ENCODE measurements at regions not wholly inside any gene's neighbourhood (a gene's known extent, or its start where the extent isn't known, plus 50 kb on each side); places are given as distances from the start of the nearest gene placed in this dataset.
"Not testable (repeated sequence)": the region's sequence is repeated elsewhere in the genome, so short reads cannot be mapped to it uniquely, and the experiment has no call there.

DNA sequence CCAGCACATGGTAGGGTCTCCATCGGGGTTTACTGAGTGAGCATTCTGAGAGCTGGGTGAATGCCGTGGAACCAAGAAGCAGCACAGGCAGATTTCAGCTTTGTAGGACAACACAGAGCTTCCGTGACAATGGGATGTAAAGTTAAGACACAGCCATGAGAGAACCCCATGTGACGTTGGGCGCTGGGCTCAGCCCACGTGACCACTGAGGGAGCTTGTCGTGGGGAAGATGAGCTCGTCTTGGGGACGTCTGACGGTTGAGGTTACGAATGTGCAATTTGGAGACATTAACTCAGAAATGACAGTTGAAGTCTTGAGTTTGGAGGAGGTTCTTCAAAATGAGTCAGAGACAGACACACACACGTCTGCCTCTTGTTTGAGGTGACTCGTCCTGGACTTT, 51.5 kb upstream of the MUC20 start:
- H3K9me3 ChIP-seq (ENCODE audit: control insufficient read depth, low read length); H3K4me3 ChIP-seq (ENCODE audit: extremely low read depth, insufficient read depth, low read length, poor library complexity, severe bottlenecking); H3K27ac ChIP-seq (ENCODE audit: low read depth, low read length, severe bottlenecking); H3K4me1 ChIP-seq (ENCODE audit: control insufficient read depth, insufficient read depth, low read length, poor library complexity, severe bottlenecking): not testable (repeated sequence)
- WGBS, 2 experiments (ENCODE audit: insufficient coverage in 2 of 2): 93% methylated on average over 5 of the region's 13 CpGs
- peaks cover 40% of the 10 kb centered on the region for H3K36me3 ChIP-seq (ENCODE audit: control insufficient read depth, insufficient read depth, low read length)

GRCh38 chr3:195668131-195668766, 52.5 kb upstream of the MUC20 start:
- not testable (repeated sequence) for H3K4me1 ChIP-seq (ENCODE audit: control insufficient read depth, insufficient read depth, low read length, poor library complexity, severe bottlenecking); H3K9me3 ChIP-seq (ENCODE audit: control insufficient read depth, low read length); H3K27ac ChIP-seq (ENCODE audit: low read depth, low read length, severe bottlenecking); H3K4me3 ChIP-seq (ENCODE audit: extremely low read depth, insufficient read depth, low read length, poor library complexity, severe bottlenecking)
- peaks cover 37% of the 10 kb centered on the region for H3K36me3 ChIP-seq (ENCODE audit: control insufficient read depth, insufficient read depth, low read length)
- WGBS, 2 experiments (ENCODE audit: insufficient coverage in 2 of 2): 89 to 92% methylated on average over 6 to 9 of the region's 24 CpGs

DNA sequence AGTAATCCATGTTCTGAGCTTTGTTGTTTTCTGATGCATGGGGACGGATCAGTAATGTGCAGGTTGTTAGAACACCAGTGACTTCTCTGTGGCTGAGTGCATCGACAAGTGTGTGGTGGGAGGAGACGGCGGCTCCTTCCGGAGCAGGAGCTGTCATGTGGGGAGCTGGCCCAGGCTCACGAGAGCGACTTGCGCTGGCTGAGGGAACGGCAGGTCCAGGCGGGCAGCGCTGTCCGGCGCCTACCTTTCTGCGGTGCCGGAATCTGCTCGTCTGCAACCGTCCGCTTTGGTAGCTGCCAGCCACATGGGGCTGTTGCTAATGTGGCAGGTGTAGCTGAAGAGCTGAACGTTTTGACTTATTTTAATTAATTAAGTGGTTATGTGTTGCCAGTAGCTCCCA, 55.5 kb upstream of the MUC20 start:
- WGBS, 2 experiments (ENCODE audit: insufficient coverage in 2 of 2): 100% methylated on average over 3 to 4 of the region's 19 CpGs
- not testable (repeated sequence) for H3K4me1 ChIP-seq (ENCODE audit: control insufficient read depth, insufficient read depth, low read length, poor library complexity, severe bottlenecking); H3K27ac ChIP-seq (ENCODE audit: low read depth, low read length, severe bottlenecking); H3K9me3 ChIP-seq (ENCODE audit: control insufficient read depth, low read length); H3K4me3 ChIP-seq (ENCODE audit: extremely low read depth, insufficient read depth, low read length, poor library complexity, severe bottlenecking)
- H3K36me3 ChIP-seq (ENCODE audit: control insufficient read depth, insufficient read depth, low read length): peaks cover 24% of the 10 kb centered on the region

GRCh38 chr3:195664131-195664530, 56.6 kb upstream of the MUC20 start:
- not testable (repeated sequence) for H3K27ac ChIP-seq (ENCODE audit: low read depth, low read length, severe bottlenecking); H3K4me1 ChIP-seq (ENCODE audit: control insufficient read depth, insufficient read depth, low read length, poor library complexity, severe bottlenecking); H3K9me3 ChIP-seq (ENCODE audit: control insufficient read depth, low read length); H3K4me3 ChIP-seq (ENCODE audit: extremely low read depth, insufficient read depth, low read length, poor library complexity, severe bottlenecking)
- 83 to 87% methylated on average over 5 to 8 of the region's 12 CpGs for WGBS, 2 experiments (ENCODE audit: insufficient coverage in 2 of 2)
- peaks cover 24% of the 10 kb centered on the region for H3K36me3 ChIP-seq (ENCODE audit: control insufficient read depth, insufficient read depth, low read length)

DNA sequence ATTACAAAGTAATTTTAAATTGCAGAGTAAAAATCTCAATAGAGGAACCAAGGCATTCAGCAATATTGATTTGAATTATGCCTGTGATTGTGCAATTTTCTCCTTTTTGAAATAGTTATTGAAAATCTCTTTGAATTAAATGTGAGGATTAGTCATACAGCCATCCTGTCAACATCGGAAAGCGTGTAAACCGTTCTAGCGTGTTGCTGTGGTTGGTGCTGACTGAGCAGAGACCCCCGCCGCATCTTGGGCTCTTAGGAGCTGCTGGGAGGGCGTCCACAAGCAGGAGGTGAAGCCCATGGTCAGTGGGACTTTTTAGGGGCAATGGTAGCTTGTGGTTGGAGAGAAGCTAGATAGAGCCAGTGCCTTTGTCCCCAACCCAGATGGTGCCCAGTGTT, 61.6 kb upstream of the MUC20 start:
- WGBS, 2 experiments (ENCODE audit: insufficient coverage in 2 of 2): no CpG with 5 or more reads among the region's 7 CpGs
- H3K4me1 ChIP-seq (ENCODE audit: control insufficient read depth, insufficient read depth, low read length, poor library complexity, severe bottlenecking); H3K36me3 ChIP-seq (ENCODE audit: control insufficient read depth, insufficient read depth, low read length); H3K4me3 ChIP-seq (ENCODE audit: extremely low read depth, insufficient read depth, low read length, poor library complexity, severe bottlenecking); H3K27ac ChIP-seq (ENCODE audit: low read depth, low read length, severe bottlenecking); H3K9me3 ChIP-seq (ENCODE audit: control insufficient read depth, low read length): not testable (repeated sequence)

DNA sequence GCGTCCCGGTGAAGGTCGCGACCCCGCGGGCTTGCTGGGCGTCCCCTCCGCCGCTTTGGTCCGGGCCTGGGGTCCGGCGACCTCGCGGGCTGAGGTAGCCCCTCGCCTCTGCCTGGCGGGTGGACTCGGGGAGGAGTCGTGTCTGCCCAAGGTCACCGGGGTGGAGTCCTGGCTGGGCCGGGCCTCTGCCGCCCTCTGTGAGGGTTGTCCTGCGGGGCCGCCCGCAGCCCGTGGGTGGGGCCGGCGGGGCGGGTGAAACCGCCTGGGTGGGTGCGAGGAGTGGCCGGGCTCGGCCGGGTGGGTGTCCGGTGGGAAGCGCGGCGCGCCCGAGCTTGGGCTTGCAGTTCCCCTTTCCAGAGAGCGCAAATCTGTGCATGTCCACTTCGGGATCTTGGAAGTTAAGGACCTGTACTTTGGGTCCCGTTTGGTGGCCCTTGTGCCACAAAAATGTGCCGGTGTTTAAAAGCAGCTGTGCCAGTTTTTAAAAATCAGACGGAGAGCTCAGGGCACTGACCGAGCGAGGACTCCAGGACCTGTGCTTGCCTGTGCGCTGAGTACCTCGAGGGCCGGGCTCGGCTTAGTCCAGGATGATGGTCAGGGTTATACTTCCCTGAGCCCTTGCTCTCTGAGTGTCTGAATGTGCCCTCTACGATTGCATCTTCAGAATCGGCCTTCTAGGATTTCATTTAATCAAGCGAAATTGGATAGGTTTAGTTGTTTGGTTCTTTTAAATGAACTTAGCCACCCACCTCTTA, 62.2 kb upstream of the MUC20 start:
- H3K9me3 ChIP-seq (ENCODE audit: control insufficient read depth, low read length); H3K4me1 ChIP-seq (ENCODE audit: control insufficient read depth, insufficient read depth, low read length, poor library complexity, severe bottlenecking); H3K27ac ChIP-seq (ENCODE audit: low read depth, low read length, severe bottlenecking); H3K36me3 ChIP-seq (ENCODE audit: control insufficient read depth, insufficient read depth, low read length): not testable (repeated sequence)
- peak overlapping the region; percentile 52 for H3K4me3 ChIP-seq (ENCODE audit: extremely low read depth, insufficient read depth, low read length, poor library complexity, severe bottlenecking)
- WGBS, 2 experiments (ENCODE audit: insufficient coverage in 2 of 2): no CpG with 5 or more reads among the region's 53 CpGs

DNA sequence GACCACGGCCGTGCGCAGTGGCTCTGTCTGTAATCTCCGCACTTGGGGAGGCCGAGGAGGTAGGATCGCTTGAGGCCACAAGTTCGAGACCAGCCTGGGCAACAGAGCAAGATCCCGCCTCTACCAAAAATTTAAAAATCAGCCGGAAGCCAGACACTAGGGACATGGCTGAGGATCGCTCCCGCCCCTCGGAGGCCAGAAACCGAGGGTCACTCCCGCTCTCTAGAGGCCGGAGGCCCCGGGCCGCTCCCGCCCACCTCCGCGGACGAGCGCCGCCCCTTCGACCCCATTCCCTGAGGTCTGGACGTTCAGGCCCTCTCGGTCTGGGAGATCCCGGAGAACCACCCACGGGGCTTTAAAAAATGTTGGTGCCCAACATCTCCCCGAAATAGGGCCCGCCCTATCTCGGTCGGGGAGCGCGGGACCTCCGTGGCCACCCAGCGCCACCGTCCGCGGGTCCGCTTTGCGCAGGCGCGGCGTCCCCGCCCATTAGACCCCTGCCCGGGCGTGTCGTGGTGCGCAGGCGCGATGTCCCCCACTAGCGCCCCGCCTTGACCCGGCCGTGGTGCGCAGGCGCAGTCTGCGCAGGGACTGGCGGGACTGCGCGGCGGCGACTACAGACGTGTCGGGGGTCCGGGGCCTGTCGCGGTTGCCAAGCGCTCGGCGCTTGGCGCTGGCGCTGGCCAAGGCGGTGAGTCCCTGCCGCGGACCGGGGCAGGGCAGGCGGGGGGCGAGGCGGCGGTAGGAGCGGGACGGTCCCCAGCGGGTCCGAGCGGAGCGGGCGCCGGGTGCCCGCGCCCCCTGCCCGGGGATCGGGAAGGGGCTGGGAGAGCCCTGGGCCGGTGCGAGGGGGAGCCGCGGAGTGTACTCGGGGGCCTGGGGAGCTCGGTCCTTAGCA, 63.1 kb upstream of the MUC20 start:
- H3K9me3 ChIP-seq (ENCODE audit: control insufficient read depth, low read length); H3K36me3 ChIP-seq (ENCODE audit: control insufficient read depth, insufficient read depth, low read length); H3K4me1 ChIP-seq (ENCODE audit: control insufficient read depth, insufficient read depth, low read length, poor library complexity, severe bottlenecking); H3K27ac ChIP-seq (ENCODE audit: low read depth, low read length, severe bottlenecking): not testable (repeated sequence)
- WGBS, 2 experiments (ENCODE audit: insufficient coverage in 2 of 2): 13 to 17% methylated on average over 26 to 45 of the region's 99 CpGs
- peak overlapping the region; percentile 52 for H3K4me3 ChIP-seq (ENCODE audit: extremely low read depth, insufficient read depth, low read length, poor library complexity, severe bottlenecking)

GRCh38 chr3:195656091-195656490, 64.7 kb upstream of the MUC20 start:
- H3K9me3 ChIP-seq (ENCODE audit: control insufficient read depth, low read length); H3K36me3 ChIP-seq (ENCODE audit: control insufficient read depth, insufficient read depth, low read length); H3K4me3 ChIP-seq (ENCODE audit: extremely low read depth, insufficient read depth, low read length, poor library complexity, severe bottlenecking); H3K4me1 ChIP-seq (ENCODE audit: control insufficient read depth, insufficient read depth, low read length, poor library complexity, severe bottlenecking); H3K27ac ChIP-seq (ENCODE audit: low read depth, low read length, severe bottlenecking): not testable (repeated sequence)
- WGBS, 2 experiments (ENCODE audit: insufficient coverage in 2 of 2): 91 to 97% methylated on average over 8 to 12 of the region's 16 CpGs

DNA sequence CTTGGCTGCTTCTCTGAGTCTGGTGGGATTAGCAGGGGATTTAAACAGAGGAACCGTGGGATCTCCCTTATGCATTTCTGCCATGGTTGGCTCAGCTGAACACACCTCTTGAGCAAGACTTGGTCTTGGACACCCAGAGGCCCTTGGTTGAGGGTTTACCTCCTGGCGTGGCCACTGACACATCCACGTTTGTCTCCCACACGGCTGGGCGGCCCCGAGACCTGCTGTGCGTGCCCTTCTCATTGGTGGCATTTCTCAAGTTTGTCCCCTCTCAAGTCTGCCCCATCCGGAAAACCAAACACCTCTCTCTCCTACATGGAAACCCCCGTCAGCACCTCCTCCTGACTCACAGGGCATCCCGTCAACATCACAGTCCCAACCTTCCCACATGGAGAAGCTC, 66.0 kb upstream of the MUC20 start:
- H3K27ac ChIP-seq (ENCODE audit: low read depth, low read length, severe bottlenecking); H3K4me3 ChIP-seq (ENCODE audit: extremely low read depth, insufficient read depth, low read length, poor library complexity, severe bottlenecking); H3K36me3 ChIP-seq (ENCODE audit: control insufficient read depth, insufficient read depth, low read length); H3K9me3 ChIP-seq (ENCODE audit: control insufficient read depth, low read length); H3K4me1 ChIP-seq (ENCODE audit: control insufficient read depth, insufficient read depth, low read length, poor library complexity, severe bottlenecking): not testable (repeated sequence)
- WGBS, 2 experiments (ENCODE audit: insufficient coverage in 2 of 2): no CpG with 5 or more reads among the region's 10 CpGs

GRCh38 chr3:195654138-195654537, 66.6 kb upstream of the MUC20 start:
- no CpG with 5 or more reads among the region's 15 CpGs for WGBS, 2 experiments (ENCODE audit: insufficient coverage in 2 of 2)
- H3K27ac ChIP-seq (ENCODE audit: low read depth, low read length, severe bottlenecking); H3K4me1 ChIP-seq (ENCODE audit: control insufficient read depth, insufficient read depth, low read length, poor library complexity, severe bottlenecking); H3K9me3 ChIP-seq (ENCODE audit: control insufficient read depth, low read length); H3K4me3 ChIP-seq (ENCODE audit: extremely low read depth, insufficient read depth, low read length, poor library complexity, severe bottlenecking); H3K36me3 ChIP-seq (ENCODE audit: control insufficient read depth, insufficient read depth, low read length): not testable (repeated sequence)

DNA sequence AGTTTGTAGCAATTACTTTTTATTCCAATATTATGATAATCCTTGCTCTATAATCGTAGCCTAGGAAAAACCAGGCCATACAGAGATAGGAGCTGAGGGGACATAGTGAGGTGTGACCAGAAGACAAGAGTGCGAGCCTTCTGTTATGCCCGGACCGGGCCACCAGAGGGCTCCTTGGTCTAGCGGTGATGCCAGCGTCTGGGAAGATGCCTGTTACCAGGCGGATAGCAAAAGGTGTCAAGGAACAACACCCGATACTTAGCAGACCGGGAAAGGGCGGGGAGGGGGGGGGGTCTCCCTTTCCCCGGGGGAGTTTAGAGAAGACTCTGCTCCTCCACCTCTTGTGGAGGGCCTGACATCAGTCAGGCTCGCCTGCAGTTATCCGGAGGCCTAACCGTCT, 67.1 kb upstream of the MUC20 start:
- no CpG with 5 or more reads among the region's 14 CpGs for WGBS, 2 experiments (ENCODE audit: insufficient coverage in 2 of 2)
- not testable (repeated sequence) for H3K4me3 ChIP-seq (ENCODE audit: extremely low read depth, insufficient read depth, low read length, poor library complexity, severe bottlenecking); H3K9me3 ChIP-seq (ENCODE audit: control insufficient read depth, low read length); H3K4me1 ChIP-seq (ENCODE audit: control insufficient read depth, insufficient read depth, low read length, poor library complexity, severe bottlenecking); H3K36me3 ChIP-seq (ENCODE audit: control insufficient read depth, insufficient read depth, low read length); H3K27ac ChIP-seq (ENCODE audit: low read depth, low read length, severe bottlenecking)
